Natural killer cell (primary cell): ENCODE measurements at regions not wholly inside any gene's neighbourhood (a gene's known extent, or its start where the extent isn't known, plus 50 kb on each side); places are given as distances from the start of the nearest gene placed in this dataset.

Experiments used
- ATAC-seq, 3 donors: fragments of 150-1000 bp in 2 of 3; fragments of 200-7000 bp in 1 of 3; cut with Tn5 transposase; 1 replicate in 1 of 3; 2 replicates in 2 of 3; pipeline ENCODE4 v1.10.0; 2021; ENCODE audit warnings: mild to moderate bottlenecking in 2 of 3, moderate library complexity in 2 of 3
- DNase-seq, 2 donors: peaks; one replicate each; pipeline versions ENCODE4 v3.0.0 to v3.0.0-alpha.2; 2013 to 2021; ENCODE audit warnings: mixed read lengths in 1 of 2
- H3K27ac ChIP-seq: one replicate; pipeline ENCODE4 v1.5.1; 2013; ENCODE audit warnings: mild to moderate bottlenecking, low read length
- H3K27me3 ChIP-seq: one replicate; pipeline ENCODE4 v1.6.1; 2013; ENCODE audit warnings: low read length; ENCODE audit not compliant: control insufficient read depth, insufficient read depth
- H3K36me3 ChIP-seq: one replicate; pipeline ENCODE4 v1.6.1; 2013; ENCODE audit warnings: low read length; ENCODE audit not compliant: control insufficient read depth, insufficient read depth
- H3K4me1 ChIP-seq: one replicate; pipeline ENCODE4 v1.6.1; 2013; ENCODE audit warnings: low read length; ENCODE audit not compliant: control insufficient read depth, insufficient read depth
- H3K4me3 ChIP-seq: one replicate; pipeline ENCODE4 v1.5.1; 2013; ENCODE audit warnings: low read length
- H3K9me3 ChIP-seq: one replicate; pipeline ENCODE4 v1.6.1; 2013; ENCODE audit warnings: low read length; ENCODE audit not compliant: control insufficient read depth, insufficient read depth
- H3K27ac Mint-ChIP-seq, 2 donors: one replicate each; pipeline ENCODE4 v1.8.0; 2022; ENCODE audit warnings: mild to moderate bottlenecking in 2 of 2, mixed read lengths in 2 of 2, moderate library complexity in 1 of 2
- H3K27me3 Mint-ChIP-seq, 2 donors: one replicate each; pipeline ENCODE4 v1.8.0; 2022; ENCODE audit warnings: low read depth in 2 of 2, mixed read lengths in 2 of 2
- H3K36me3 Mint-ChIP-seq: one replicate; pipeline ENCODE4 v1.8.0; 2022; ENCODE audit warnings: mixed read lengths
- H3K4me1 Mint-ChIP-seq, 2 donors: one replicate each; pipeline ENCODE4 v1.8.0; 2022; ENCODE audit warnings: mixed read lengths in 2 of 2
- H3K4me3 Mint-ChIP-seq: one replicate; pipeline ENCODE4 v1.8.0; 2022; ENCODE audit warnings: mild to moderate bottlenecking, moderate library complexity, mixed read lengths
- H3K9me3 Mint-ChIP-seq, 2 donors: one replicate each; pipeline ENCODE4 v1.8.0; 2022; ENCODE audit warnings: mixed read lengths in 2 of 2
- CTCF ChIP-seq: fragments of 200-600 bp; IDR thresholded peaks from one replicate; pipeline ENCODE4 v1.8.0; 2022; ENCODE audit warnings: antibody characterized with exemption
- WGBS: methylation state at CpG from one replicate; pipeline ENCODE4 v1.1.7; 2013; ENCODE audit warnings: missing lambda C conversion rate; ENCODE audit not compliant: insufficient coverage; 5-methylcytosine and 5-hydroxymethylcytosine counted together
- intact Hi-C: fragments of 100-400 bp; cut with micrococcal nuclease; formaldehyde crosslinking; loops from one replicate; pipeline ENCODE4 v1.14.2; 2022

GRCh38 chr2:6641956-6642355, 223.8 kb downstream of the CMPK2 start:
- TF ChIP-seq CTCF = no peak
- no peaks in the 10 kb centered on the region for H3K4me1 ChIP-seq
- 62% methylated on average over 1 of the region's 1 CpG for WGBS
- DNase-seq (no peak), ATAC-seq (no peak)
- intact Hi-C loops = no loop called here
- peaks cover 2 to 10% of the 10 kb centered on the region in 2 donors for H3K27me3 Mint-ChIP-seq
- no peaks in the 10 kb centered on the region for H3K36me3 Mint-ChIP-seq
- H3K4me3 ChIP-seq = no peak overlapping the region
- no peaks in the 10 kb centered on the region for H3K27me3 ChIP-seq
- H3K9me3 Mint-ChIP-seq = peaks cover 0 to 4% of the 10 kb centered on the region in 2 donors
- no peaks in the 10 kb centered on the region for H3K36me3 ChIP-seq
- no peak overlapping the region for H3K27ac Mint-ChIP-seq
- no peaks in the 10 kb centered on the region for H3K9me3 ChIP-seq
- H3K4me3 Mint-ChIP-seq = no peak overlapping the region
- H3K27ac ChIP-seq = no peak overlapping the region
- H3K4me1 Mint-ChIP-seq = peaks cover 0 to 4% of the 10 kb centered on the region in 2 donors

DNA sequence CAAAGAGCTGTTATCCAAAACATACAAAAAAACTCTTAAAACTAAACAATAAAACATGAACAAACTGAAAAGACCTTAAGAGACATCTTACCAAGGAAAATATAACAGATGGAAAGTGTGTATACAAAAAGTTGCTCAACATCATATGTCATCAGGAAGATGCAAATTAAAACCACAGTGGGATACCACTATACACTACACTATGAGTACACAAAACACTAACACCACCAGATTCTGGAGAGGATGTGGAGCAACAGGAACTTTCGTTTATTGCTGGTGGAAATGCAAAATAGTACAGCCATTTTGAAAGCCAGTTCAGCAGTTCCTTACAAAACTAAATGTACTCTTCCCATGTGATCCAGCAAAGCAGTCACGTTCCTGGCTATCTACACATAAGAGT, 221.4 kb downstream of the CMPK2 start:
- no peak for DNase-seq
- intact Hi-C loops = no loop called here
- Histone ChIP-seq H3K9me3 (no peaks in the 10 kb centered on the region), H3K27me3 (no peaks in the 10 kb centered on the region), H3K4me3 (no peak overlapping the region), H3K4me1 (no peaks in the 10 kb centered on the region), H3K27ac (no peak overlapping the region), H3K36me3 (no peaks in the 10 kb centered on the region)
- peaks cover 0 to 4% of the 10 kb centered on the region in 2 donors for H3K4me1 Mint-ChIP-seq
- H3K4me3 Mint-ChIP-seq = no peak overlapping the region
- peaks cover 2 to 10% of the 10 kb centered on the region in 2 donors for H3K27me3 Mint-ChIP-seq
- TF ChIP-seq CTCF = no peak
- WGBS = 72% methylated on average over 2 of the region's 2 CpGs
- ATAC-seq = no peak
- no peak overlapping the region for H3K27ac Mint-ChIP-seq
- peaks cover 0 to 2% of the 10 kb centered on the region in 2 donors for H3K9me3 Mint-ChIP-seq
- no peaks in the 10 kb centered on the region for H3K36me3 Mint-ChIP-seq

DNA sequence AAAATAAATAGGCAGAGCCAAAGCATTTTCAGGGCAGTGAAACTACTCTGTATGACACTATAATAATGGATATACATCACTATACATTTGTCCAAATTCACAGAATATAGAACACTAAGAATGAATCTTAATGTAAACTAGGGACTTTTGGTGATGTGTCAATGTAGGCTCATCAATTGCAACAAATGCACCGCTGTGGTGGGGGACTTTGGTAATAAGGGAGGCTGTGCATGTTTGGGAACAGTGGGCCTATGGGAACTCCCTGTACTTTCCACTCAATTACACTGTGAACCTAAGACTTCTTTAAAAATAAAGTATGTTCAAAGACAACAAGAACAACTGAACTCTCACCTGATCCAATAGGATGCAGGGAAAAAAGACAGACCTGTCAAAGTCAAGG, 220.7 kb downstream of the CMPK2 start:
- Histone ChIP-seq H3K27ac (no peak overlapping the region), H3K9me3 (no peaks in the 10 kb centered on the region), H3K27me3 (no peaks in the 10 kb centered on the region), H3K4me1 (no peaks in the 10 kb centered on the region), H3K4me3 (no peak overlapping the region), H3K36me3 (no peaks in the 10 kb centered on the region)
- ATAC-seq (no peak), DNase-seq (no peak)
- intact Hi-C loops = no loop called here
- H3K27me3 Mint-ChIP-seq = peaks cover 2 to 8% of the 10 kb centered on the region in 2 donors
- TF ChIP-seq CTCF = no peak
- H3K4me3 Mint-ChIP-seq = no peak overlapping the region
- H3K27ac Mint-ChIP-seq = no peak overlapping the region
- H3K9me3 Mint-ChIP-seq = peaks cover 0 to 2% of the 10 kb centered on the region in 2 donors
- peaks cover 0 to 4% of the 10 kb centered on the region in 2 donors for H3K4me1 Mint-ChIP-seq
- WGBS = no CpG with 5 or more reads among the region's 1 CpG
- no peaks in the 10 kb centered on the region for H3K36me3 Mint-ChIP-seq

DNA sequence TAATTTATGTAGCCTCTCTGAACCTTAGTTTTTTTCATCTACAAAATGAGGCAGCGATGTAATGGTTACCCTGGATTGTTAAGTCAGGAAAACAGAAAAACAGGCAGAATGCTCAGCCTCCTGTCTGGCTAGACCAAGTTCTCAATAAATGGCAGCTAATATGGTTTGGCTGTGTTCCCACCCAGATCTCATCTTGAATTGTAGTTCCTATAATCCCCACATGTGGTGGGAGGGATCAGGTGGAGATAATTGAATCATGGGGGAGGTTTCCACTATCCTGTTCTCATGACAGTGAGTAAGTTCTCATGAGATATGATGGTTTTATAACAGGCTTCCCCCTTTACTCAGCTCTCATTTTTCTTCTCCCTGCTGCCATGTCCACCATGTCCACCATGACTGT, 220.0 kb downstream of the CMPK2 start:
- ATAC-seq (no peak), DNase-seq (no peak)
- Histone ChIP-seq H3K4me3 (no peak overlapping the region), H3K4me1 (no peaks in the 10 kb centered on the region), H3K27ac (no peak overlapping the region), H3K27me3 (no peaks in the 10 kb centered on the region), H3K9me3 (no peaks in the 10 kb centered on the region), H3K36me3 (no peaks in the 10 kb centered on the region)
- Mint-ChIP-seq H3K4me1 (no peaks in the 10 kb centered on the region), H3K27ac (no peak overlapping the region), H3K9me3 (peaks cover 0 to 2% of the 10 kb centered on the region in 2 donors), H3K36me3 (no peaks in the 10 kb centered on the region), H3K4me3 (no peak overlapping the region), H3K27me3 (peaks cover 0 to under 1% of the 10 kb centered on the region in 2 donors)
- WGBS = 91% methylated on average over 1 of the region's 1 CpG
- no peak for TF ChIP-seq CTCF
- intact Hi-C loops = no loop called here
